ENCODE measurements at regions not wholly inside any gene's neighbourhood (a gene's known extent, or its start where the extent isn't known, plus 50 kb on each side); places are given as distances from the start of the nearest gene placed in this dataset.

DNA sequence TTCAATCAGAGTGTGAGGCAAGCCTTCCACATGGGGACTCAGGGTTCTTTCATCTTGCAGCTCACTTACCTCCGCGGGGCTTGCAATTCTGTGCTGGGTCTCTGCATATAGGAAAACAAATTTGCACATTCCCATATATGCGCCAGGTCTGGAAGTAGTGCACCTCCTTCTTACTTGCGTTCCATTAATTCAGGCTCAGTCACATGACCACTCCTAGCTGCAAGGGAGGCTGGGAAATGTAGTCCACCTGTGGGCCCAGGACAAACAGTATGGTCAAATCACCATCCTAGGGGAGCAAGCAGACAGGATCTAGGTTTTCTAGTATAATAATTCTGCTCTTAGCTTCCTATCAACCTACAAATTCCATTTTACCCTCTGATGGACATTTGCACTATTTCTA, 160.4 kb downstream of the AACS start:
- no peak for FAIRE-seq

DNA sequence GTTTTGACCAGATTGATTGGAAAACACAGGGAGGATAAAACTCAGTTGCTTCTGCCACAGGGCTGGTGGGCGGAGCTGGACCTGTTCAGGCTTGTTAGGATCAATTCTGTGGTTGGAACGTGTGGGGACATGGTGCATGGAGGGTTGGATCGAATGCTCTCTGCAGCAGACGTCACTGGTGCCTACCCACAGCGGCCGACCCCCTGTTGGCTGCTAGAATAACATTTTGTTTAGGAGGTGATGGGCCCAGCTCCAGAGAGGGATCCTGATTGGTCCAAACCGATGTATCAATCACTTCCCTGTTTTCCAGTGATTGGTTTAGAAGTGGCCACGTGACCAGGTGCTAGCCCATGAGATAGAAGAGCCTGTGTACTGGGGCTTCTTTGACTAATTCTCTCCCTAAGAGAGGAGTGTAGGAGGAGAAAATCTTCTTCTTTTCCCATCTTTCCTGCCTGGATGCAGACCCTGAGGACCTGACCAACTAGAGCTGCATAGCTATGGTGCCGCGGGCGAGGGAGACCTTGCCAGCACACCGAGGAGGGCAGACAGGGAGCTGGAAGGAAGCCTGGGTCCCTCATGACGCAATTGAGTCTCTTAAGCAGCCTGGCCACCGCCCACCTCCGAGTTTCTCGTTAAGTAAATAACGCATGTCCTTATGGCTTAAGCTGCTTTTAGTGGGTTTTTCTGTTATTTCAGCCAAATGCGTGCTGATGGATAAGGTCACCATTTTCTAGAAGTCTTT, 163.5 kb downstream of the AACS start:
- FAIRE-seq = no peak

DNA sequence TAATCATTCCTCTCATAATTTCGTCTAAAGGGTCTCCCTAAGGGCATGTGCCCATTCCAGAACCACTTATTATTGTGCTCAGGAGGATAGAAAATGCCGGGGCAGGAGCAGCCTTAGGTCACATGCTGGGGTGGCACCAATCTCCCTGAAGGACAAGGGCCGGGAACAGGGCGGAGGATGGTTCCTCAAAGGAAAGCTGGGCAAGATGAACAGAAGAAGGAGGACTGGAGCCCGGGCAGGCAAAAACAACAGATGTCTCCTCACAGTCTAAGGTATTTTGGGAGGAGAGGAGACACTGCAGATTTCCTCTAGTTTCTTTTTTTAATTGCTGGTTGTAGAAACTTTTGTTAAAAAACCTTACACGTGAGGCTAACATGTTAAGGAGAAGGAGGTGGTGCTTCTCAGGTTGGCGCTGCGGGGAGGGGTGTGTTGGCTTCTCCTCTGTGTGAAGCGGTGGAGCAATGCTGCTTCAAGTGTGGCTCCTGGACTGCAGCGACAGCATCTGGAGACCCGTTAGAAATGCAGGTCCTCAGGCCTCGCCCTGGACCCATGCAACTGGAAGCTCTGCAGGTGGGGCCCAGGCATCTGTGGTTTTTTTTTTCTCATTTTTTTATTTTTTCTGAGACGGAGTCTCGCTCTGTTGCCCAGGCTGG, 164.8 kb downstream of the AACS start:
- no peak for FAIRE-seq

DNA sequence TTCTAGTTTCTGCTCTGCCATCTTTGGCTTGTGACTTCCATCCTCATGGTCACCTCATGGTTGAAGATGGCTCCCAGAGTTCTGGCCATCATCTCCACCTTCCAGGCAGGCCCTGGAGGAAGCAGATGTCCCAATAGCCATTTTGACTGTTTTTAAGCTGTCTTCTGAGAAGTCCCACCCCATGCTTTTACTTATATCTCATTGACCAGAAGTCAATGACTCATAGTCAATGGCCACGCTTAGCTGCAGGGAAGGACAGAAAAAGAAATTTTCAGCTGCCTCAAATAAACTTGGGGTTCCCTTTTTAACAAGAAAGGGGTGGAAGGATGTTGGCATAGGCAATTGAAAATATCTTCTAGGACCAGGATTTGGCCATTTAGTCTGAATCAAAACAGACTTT, 168.1 kb downstream of the AACS start:
- no peak for FAIRE-seq

DNA sequence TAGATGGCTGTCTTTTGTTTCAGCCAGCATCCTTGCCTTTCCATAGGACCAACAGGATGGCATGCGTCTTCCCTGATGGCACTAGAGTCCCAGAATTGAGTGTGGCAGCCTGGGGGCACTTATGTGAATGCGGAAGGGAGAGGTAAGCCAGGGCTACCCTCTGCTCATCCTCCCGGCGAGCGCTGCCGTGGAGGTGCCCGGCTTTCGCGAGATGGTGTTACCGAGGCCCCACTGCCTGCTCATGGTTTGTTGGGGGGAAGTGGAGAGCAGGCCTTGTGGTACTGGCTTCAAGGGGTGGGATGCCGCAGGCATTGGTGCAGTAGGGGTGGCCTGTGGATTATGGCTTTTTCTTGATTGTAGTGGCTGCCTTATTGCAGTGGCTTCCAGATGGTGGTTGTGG, 174.3 kb downstream of the AACS start:
- no peak for FAIRE-seq

DNA sequence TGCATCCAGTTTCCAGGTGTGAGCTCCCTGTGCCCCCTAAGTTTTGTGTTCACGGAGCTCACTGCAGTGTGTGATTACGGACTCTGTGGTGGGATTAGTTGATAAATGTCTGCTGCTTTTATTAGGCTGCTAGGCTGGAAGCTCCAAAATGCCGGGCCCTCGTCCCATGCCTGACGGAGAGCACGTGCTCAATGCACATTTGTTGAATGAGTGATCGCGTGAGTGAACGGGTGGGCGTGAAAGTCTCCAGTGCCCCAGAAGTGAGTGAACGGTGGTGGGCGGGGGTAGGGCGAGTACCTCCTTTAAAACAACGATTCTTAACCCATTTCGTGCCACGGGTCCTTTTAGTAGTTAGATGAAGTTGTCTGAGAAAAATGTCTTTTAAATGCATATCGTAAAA, 175.5 kb downstream of the AACS start:
- no peak for FAIRE-seq

DNA sequence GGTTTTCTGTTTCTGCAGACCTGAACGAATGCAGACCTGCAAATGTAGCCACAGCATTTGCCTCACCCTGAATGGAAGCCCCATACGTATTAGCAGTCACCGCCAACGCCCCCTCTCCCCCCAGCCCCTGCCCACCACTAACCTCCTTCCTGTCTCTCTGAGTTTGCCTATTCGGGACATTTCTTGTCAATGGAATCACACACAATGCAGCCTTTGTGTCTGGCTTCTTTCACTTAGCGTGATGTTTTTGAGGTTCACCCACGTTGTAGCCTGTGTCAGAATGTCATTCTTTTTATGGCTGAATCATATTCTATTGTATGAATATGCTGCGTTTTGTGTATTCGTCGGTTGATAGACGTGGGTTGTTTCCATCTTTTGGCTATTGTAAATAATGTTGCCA, 178.6 kb downstream of the AACS start:
- no peak for FAIRE-seq

DNA sequence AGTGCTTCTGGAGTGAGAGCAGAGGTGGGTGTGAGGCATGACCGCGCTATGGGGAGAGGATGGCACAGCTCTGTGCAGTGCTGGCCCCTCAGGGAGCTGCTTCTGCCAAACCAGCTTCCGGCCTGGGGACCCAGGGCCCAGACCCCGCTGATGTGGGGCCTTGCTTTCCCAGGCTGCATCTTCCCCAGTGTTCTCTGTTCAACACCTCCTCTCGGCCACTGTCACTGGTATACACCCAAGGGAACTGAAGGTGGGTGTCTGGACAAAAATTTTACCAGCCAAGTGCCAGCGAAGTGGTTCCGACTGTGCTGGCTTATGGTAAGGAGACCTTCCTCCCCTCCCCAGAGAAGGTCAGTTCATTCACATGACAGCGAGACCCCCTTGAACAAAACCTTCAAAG, 179.1 kb downstream of the AACS start:
- no peak for FAIRE-seq

DNA sequence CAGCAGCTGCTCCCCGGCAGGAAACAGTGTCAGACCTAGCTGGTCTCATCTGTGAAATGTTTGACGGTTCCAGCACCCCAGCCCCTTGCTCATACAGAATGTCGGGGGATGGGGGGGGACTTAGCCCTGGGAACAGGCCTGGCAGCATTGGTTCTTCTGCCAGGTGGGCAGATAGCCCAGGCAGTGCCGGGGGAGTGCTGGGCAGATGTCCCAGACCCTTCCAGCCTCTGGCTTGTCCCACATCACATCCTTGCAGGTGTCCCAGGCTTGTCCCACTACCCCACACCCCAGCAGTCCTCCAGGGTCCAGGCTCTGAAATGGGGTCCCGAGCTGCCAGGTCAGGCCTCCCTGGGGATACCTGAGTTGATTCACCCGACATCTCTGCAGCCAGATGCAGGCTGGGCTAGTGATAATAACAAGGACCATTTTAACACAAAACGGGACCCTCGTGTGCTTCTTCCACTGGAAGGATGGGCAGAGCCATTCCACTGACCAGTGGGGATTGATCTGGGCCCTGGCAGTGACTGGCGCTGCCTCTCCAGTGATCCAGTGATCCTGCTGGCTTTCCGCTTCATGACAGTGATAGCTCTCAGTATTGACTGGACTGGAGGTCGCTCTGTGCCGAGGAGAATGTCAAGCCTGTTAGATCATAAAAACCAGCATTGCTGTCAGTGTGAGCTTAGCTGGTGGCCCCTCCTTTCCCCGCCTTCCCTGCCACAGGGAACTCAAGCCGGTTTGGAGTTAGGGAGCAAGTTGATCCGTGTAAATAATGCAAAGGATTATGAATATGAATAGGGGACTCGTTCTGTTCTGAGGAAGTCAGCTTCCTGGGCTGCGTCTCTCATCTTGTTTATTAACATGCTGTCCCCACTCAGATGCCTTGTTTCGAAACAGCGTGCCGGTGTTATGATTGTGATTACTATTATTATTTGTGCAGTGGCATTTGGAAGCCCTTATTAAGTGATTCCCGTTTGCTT, 180.6 kb downstream of the AACS start:
- no peak for FAIRE-seq

DNA sequence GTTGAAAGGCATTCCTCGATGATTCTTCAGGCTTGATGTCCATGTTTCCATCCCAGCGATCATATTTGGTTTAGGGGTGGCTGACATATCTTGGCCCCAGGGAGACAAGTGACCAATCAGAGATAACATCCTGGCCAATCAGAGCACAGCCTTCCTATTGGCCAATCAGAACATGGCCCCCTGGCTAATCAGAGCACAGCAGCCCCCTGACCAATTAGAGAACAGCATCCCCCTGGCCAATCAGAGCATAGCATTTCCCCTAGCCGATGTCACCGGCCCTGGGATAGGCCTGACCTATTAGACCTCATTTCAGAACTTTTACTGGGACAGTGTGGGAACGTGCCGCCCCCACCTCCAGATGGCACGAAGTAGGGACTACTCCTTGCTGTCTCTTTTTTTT, 182.2 kb downstream of the AACS start:
- FAIRE-seq = no peak

DNA sequence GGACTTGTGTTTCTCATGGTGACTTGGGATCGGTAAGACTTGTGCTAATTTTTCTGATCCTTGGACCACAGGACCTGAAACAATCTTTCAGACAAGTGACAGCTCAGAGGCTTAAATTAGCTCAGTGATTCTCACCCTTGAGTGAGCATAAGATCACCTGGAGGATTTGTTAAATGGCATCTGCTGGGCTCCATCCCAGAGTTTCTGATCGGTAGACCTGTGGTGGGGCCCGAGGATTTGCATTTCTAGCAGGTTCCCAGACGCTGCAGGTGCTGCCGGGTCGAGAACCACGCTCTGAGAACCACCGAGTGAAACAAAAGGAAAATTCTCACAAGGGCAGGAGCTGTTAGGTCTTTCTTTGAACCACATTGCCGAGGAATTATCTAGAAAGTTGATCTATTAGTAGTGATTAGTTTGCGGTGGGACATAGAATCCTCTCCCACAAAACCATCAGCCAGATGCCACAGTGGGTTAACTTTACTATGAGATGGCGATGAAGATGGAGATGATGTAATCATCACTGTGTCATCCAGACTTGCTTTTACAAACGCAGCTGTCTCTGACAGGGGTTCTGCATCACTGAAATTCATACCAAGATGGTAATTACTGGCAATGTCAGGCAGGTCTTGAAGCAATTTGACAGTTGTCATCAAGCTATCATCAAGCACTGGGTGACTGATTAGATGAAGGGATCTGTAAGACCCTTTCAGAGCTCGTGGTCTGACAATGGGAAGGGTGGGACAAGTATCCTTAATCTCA, 184.0 kb downstream of the AACS start:
- FAIRE-seq = no peak

DNA sequence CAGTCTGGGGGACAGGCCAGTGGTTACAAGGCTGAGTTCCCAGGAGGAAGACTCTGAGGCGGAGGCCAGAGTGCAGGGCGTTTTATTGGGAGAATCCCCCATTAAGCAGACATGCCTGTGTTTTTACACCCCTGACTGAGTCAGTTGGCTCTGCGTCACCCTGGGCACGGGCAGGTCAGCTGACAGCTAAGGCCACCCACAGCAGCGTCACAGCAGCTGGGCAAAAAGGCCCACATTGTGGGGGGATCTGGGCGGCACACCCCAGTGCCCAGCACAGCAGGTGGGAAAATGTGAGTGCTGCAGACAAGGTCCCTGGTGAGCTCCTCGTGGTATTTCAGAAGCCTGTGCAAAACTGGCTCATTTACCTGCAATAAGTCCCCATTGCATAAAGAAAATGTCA, 184.7 kb downstream of the AACS start:
- FAIRE-seq = no peak

DNA sequence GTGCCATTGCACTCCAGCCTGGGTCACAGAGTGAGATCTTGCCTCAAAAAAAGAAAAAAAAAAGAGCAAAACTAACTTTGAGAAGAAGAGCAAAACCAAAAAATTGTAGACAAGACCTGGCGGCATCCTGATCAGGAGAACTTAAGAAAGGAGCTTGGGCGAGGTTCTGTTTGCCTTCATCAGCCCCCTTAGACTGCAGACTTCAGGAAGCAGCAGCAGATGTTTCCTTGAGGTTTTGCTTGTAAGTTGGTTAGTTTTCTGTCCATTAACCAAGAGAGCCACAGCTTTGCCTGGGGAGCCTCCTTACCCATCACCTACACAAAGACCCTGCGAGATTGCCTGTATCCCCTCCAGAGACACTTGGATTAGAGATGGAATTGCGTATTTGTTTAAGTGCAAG, 189.0 kb downstream of the AACS start:
- no peak for FAIRE-seq

DNA sequence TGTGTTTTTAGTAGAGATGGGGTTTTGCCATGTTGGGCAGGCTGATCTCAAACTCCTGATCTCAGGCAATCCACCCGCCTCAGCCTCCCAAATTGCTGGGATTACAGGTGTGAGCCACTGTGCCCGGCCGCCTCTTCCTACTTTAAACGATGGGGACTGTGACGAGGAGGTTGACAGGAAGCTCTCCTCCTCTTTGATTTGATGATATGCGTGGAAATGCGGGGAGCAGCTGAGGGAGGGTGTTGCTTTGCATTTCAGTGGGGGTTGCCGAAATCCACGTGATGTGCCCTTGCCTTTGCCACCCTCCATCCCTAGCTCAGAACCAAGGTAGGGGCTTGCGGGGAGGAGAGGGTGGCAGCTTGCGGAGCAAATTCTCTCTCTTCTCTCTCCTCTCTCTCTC, 189.6 kb downstream of the AACS start:
- no peak for FAIRE-seq

DNA sequence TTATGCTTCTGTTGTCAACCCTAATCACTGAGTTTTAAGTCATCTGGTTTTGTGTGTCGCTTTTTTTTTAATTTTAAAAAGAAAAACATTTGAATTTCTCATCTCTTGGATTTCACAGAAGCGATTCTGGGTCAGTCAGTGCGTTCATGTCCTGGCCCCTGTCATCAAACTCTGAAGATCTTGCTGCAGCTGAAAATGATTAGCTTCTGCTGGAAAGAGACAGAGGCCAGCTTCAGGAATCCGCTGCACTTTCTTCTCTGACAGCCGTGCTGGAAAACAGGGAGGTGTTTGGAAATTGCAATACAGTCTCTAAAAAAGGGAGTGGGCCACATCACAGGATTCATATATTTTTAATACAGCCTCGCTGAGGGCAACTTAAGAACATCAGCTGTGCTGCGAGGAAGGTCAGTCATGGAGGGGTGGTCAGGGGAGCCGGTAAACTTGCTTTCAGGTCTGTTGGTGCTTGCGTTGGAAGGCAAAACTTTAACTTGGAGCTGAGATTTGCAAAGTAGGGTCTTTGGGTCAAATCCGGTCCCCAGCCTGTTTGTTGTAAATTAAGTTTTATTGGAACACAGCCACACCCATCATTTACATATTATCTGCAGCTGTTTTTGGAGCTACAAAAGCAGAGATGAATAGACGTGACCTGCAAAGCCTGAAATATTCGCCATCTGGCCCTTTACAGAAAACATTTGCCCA, 190.8 kb downstream of the AACS start:
- FAIRE-seq = no peak

DNA sequence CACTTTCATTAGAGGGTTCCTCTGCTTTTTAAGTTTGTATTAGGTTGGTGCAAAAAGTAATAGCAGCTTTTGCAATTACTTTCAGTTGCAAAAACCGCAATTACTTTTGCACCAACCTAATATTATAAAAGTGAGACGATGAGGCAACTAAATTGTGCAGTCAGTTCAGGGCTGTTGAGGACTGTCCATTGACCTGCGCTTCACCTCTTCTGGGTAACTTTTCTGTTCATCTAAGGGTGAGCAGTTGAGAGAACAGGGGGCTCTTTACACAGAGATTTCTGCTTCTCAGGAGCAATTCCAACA, 191.3 kb downstream of the AACS start:
- no peak for FAIRE-seq

DNA sequence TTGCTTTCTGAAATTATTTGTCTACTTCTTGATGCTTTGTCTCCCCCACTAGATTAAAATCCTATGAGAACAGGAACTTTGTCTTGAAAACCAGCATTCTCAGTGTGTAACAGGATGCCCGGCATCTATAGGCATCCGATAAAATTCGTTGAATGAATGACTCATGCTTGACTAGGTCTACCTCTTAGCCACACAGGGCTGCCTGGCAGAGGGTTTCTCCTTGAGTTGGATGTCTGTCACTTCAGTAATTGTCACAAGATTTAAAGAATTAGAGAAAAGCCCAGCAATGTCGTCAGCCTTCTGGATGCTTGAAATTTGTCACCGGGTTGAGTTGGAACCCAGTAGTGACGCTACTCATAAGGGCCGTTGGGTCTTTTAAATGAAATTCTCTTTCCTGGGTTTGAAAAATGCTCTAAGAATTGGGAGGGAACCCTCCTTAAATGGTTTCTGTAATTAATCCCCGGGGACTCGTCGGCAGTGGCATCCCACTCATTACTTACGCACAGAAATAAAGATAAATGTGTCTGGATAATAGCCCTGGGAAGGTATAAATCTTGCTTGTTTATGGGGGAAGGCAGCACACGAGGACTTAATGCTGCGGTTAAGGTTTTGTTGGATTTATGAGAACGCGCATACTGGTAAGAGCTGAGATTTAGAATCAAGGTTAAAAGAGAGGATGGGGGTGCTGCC, 194.1 kb downstream of the AACS start:
- no peak for FAIRE-seq

DNA sequence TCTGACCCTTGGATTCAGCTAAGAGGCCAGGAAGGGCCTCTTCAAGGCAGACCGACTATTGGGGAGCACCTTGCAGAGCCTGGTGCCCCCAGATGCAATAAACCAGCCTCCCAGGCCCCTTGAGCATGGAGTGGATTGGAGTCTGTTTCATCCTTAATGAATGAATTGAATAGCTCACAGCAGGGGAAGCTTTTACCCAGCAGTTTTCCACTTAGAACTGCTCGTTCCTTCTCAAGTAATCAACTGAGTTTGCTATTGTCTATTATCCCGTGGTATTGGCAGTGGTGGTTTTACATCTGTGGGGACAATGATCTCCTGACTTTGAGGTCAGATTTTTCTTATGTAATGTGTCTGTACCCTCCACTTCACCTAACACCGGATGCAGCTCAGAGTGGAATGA, 197.6 kb downstream of the AACS start:
- FAIRE-seq = no peak

DNA sequence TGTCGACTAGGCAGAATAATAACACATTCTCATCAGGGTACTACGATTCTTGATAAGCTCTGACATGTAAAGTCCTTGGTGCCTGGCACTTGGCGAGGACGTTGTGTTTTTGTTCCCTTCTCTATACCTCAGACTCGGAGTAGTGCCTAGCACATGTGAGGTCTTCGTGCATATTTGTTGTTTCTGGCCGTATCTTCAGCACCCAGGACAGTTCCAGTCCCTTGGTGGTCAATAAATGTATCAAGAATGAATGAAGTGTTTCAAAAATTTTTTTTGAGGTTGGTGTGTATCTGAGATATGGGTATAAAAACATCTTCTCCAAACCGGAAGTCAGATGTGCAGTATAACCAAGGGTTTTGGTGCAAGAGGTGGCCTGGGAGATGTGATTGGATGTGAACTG, 198.2 kb downstream of the AACS start:
- FAIRE-seq = no peak

DNA sequence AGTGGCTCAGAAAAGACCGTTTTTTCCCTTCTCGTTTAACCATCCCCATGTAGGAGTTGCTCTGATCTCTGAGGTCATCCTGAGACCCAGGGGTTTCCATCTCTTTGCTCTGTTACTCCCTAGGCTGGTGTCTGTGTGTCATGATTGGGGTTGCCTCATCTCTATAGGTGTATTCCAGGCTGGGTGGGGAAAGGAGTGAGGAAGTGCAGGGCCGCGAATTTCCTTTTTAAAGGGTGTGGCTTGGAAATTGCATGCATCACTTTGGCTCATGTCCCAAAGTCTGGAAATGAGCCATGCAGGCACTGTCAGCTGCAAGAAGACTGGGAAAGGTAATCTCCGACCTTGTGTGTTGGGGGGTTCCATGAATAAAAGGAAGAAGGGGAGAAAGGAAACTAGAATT, 201.9 kb downstream of the AACS start:
- FAIRE-seq = no peak

DNA sequence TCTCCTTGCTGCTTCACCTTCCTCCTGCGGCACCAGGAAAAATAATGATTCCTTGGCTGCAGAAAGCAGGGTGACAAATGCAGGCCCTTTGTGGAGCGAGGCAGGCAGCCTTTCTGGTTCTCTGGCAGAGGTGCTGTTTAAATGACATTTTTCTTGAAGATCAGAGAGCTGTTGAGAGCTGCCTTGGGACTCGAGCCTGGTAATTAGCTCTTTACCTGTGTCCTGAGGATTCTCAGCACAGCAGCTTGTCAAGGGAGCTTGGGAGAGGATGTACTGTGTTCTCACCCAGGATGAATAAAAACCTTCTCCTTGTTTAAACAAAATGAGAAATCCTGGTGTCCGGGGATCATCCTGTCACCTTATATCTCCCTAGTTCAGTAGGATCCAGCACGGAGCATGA, 204.0 kb downstream of the AACS start:
- no peak for FAIRE-seq

DNA sequence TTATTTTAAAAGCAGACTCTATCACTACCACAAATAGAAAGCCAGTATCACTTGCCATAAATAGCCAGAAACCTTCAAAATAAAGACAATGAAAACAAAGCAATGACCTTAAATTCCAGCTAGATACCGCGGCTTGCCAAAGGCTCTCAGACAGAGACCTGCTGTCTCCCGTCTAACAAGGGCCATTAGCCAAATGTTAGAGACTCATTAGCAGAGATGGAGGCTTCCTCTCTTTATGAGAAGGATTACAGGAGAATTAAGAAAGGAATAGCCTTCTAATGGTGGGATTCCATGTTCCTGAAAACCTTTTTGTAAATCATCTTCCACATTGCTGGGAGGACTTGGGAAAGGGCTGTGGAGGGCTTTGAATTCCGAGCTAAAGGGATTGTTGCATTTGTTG, 206.7 kb downstream of the AACS start:
- FAIRE-seq = no peak

All from endometrium (tissue), 2 donors.